ENCODE measurements at regions not wholly inside any gene's neighbourhood (a gene's known extent, or its start where the extent isn't known, plus 50 kb on each side); places are given as distances from the start of the nearest gene placed in this dataset.

GRCh38 chr3:76724075-76724474 lies 315.8 kb upstream of the ROBO2 start:
- DNase-seq = no peak

DNA sequence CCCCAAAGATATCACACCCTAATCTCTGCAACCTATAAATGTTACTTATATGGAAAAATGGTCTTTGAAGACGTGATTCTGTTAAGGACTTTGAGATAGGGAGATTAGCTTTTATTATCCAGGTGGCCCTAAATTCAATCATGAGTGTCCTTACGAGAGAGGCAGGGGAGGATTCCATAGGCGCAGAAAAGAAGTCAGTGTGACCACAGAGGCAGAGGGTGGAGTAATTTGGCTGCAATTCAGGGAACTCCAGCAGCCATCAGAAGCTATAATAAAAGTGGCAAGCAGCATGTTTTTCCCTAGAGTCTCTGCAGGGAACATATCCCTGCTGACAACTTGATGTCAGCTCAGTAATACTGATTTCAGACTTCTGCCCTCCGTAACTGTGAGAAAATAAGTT lies 315.2 kb upstream of the ROBO2 start:
- no peak for DNase-seq

DNA sequence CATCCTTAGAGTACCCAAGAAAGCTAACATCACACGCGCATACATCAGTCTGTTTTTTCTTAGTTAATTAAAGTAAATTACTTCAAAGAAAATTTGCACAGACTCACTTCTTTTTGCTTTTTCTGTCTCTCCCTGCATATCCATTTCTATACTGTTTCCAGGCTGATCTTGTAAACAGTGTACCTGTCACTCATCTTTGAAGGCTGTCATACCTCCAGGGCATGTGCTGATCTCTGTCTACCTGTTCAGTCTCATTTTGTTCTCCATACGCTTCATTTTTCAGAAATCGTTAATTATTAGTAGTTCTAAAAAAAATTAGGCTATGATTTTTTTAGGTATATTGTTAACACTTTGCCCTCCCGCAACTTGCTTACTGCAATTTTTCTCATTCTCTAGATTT lies 313.9 kb upstream of the ROBO2 start:
- DNase-seq = no peak

GRCh38 chr3:76728426-76728825 lies 311.5 kb upstream of the ROBO2 start:
- no peak for DNase-seq

DNA sequence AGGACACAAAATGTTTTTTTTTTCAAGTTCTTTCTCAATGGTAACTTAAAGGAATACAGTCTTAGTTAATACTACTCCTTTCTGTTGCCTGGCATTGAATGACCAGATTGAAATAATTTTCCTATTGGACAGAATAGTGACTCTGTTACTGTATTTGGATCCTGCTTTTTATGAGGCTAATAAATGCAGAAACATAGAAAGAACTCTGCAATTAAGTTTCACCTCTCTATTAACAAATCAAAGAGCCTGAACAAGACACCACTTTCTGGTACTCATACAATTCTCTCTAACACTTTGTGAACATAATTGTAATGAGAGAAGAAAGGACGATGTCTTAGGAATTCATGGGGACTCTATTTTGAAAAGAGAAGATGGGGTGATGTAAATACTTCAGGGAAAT lies 308.4 kb upstream of the ROBO2 start:
- DNase-seq = no peak

- no peak for DNase-seq
Observed at GRCh38 chr3:76733073-76733759, 306.7 kb upstream of the ROBO2 start.

GRCh38 chr3:76735152-76735551 lies 304.7 kb upstream of the ROBO2 start:
- no peak for DNase-seq

GRCh38 chr3:76753599-76753998 lies 286.3 kb upstream of the ROBO2 start:
- no peak for DNase-seq

GRCh38 chr3:76754247-76754646 lies 285.7 kb upstream of the ROBO2 start:
- DNase-seq = no peak

GRCh38 chr3:76756577-76756976 lies 283.3 kb upstream of the ROBO2 start:
- no peak for DNase-seq

DNA sequence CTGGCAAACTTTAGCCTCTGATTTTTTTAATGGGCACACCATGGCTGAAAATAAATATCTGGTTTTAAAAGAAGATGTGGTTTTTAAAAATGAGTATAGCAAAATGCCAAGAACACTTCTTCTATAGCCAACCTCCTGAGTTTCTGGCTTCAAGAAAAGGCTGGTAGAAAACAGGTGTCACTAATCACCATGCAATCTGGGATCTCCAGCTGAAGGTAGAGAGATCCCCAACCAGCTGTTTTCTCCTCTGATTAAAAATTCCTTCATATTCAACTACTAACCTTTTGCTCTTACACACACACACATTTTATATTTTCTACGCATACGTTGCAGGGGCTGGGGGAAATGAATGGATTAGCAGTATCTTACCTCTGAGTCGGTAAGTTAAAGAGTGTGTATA lies 279.6 kb upstream of the ROBO2 start:
- DNase-seq = no peak

DNA sequence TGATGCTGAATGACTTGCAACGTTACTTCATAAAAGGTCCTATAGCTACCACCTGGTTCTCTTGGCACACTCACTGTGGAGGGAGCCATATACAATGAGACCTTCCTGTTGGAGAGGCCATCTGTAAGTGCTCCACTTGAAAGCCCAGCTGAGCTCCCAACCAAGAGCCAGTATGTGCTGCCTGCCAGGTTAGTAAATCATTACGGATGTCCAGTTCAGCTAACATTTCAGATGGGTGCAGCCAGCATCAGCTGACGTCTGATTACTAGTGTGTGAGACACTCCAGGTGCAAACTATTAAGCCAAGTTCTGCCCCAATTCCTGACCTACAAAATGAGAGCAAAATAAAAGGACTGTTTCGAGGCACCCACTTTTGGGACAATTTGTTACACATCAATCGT lies 274.4 kb upstream of the ROBO2 start:
- DNase-seq = no peak

GRCh38 chr3:76768912-76769311 lies 271.0 kb upstream of the ROBO2 start:
- no peak for DNase-seq

GRCh38 chr3:76776927-76777326 lies 263.0 kb upstream of the ROBO2 start:
- no peak for DNase-seq

DNA sequence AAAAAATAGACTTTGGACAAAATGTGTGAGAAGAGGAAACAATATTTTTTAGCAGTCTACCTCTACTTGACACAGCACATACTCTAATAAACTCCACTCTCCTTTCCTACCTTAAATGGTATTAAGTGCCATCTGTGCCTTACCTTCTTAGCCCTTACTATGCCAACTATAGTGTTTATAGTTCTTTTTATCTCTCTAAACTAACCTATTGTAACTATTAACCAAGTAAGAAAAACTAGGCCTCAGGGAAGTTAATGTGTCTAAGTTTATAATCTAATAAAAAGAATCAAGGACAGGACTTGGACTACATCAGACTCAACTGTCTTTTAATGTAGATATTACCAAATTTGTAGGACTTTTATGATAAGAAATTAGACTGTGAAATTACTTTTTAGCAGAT lies 251.7 kb upstream of the ROBO2 start:
- no peak for DNase-seq

GRCh38 chr3:76789237-76789636 lies 250.7 kb upstream of the ROBO2 start:
- DNase-seq = no peak

- no peak for DNase-seq
Observed at GRCh38 chr3:76811418-76811817, 228.5 kb upstream of the ROBO2 start.

- no peak for DNase-seq
Observed at GRCh38 chr3:76812649-76813242, 227.2 kb upstream of the ROBO2 start.

DNA sequence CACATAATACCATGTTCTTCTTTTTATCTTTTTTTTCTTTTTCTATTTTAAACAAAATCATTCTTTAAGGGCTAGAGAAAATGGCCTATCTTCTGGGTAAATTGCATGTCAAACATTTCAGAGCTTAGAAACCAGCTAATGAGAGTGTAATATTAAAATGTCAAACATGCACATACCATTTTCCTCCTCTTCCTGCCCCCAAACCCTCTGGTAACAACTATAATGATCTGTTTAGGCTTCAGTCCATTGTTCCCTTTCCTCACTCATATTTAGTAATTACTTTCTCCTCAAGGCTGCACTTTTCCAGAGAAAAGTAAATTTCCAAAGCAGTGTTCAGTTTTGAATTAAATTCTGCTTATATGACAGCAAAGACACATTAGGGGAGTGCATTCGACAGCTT lies 224.3 kb upstream of the ROBO2 start:
- DNase-seq = no peak

DNA sequence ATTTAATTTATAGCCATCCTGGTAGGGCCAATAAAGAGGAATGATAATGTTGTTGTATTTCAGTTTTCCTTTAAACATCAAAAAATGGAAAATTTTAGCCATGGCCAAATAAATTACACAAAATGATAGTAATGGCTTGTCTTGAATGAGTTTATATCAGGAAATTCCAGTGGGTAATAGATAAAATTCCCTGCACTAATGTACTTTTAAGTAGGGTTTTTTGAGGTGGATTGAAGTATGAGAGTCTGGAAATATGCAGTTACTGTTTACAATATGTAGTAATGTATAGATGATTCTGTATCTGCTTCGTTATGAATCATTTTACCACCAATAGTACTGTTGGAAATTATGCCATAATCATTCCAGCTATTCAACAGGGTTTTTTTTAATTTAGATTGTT lies 219.4 kb upstream of the ROBO2 start:
- no peak for DNase-seq

- no peak for DNase-seq
Observed at GRCh38 chr3:76824658-76825240, 215.2 kb upstream of the ROBO2 start.

DNA sequence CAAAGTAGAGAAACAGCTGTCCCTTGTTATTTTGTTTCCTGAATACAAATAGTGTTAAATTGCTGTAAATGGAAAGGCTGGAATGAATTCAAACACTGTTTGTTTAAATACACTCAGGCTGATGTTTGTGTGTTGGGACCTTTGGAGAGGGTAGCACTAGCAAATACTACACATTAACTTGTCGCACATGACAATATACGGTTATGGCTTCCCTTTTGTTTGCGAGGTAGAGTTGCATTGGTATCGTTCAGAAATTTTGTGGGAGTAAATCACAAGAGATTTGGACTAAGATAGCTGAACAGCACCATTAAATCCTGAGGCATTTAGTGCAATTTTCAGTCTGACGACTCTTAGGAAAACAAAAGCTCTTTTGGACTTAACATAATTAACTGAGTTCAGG lies 213.0 kb upstream of the ROBO2 start:
- no peak for DNase-seq

DNA sequence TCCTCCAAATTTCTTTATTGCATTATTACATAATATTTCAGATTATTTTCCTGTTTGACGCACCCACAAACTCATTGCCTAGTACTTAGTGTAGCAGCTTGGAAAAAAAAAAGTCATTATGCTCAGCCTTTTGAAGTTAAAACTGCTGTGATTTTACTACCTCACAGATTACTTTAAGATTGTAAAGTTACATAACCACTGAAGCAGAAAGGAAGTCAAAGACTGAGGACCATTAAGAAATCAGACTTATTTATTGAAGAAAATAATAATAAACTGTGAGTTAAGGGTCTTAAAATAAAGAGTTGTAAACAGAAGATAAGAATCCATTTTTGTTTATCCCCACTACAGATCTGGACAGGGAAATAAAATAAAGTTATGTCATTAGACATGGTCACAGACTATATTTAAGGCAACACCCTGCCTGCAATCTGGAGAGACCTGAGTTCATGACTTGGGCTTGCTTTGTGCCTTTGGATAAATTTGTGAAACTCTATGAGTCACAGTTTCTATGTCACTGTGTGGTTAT lies 212.1 kb upstream of the ROBO2 start:
- no peak for DNase-seq

DNA sequence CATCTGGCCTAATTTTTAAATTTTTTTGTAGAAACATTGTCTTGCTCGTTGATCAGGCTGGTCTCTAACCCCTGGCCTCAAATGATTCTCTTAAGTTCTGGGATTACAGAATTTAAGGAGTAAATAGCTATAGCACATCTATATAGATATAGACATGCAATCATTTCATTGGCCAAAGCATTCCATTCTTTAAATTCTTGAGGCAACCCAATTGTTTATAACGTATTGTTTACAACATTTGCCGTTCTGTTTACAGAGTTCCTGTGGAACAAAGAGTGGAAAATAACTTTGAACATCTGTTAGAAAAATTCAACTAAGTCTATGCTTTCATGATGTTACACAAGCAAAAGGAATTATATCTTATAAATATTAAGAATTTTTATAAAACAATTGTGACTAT lies 205.2 kb upstream of the ROBO2 start:
- no peak for DNase-seq

- DNase-seq = no peak
Observed at GRCh38 chr3:76841747-76842146, 198.2 kb upstream of the ROBO2 start.
